ENCODE measurements at regions not wholly inside any gene's neighbourhood (a gene's known extent, or its start where the extent isn't known, plus 50 kb on each side); places are given as distances from the start of the nearest gene placed in this dataset.

GRCh38 chr1:38217316-38217715, 170.7 kb upstream of the POU3F1 start:
- no peaks in the 10 kb centered on the region for H3K9me3 ChIP-seq (ENCODE audit: low read length)
- no TSS peak for BruUV-seq (replicated peaks)
- H3K27ac ChIP-seq (ENCODE audit: low read depth, low read length, poor library complexity, severe bottlenecking) = no peak overlapping the region
- CTCF ChIA-PET (ENCODE audit: unreplicated experiment) = no interaction called here
- no peaks in the 10 kb centered on the region for H4K20me1 ChIP-seq (ENCODE audit: insufficient read depth, low read length)
- no peak overlapping the region for H3K4me3 ChIP-seq (ENCODE audit: low read depth, low read length, poor library complexity, severe bottlenecking)
- TF ChIP-seq CTCF (conservative IDR thresholded peaks at IDR 0.05; ENCODE audit: low read length) (no peak), EZH2phosphoT487 (IDR thresholded peaks at IDR 0.05; ENCODE audit: borderline replicate concordance, low read depth, low read length) (no peak)
- DNase-seq (ENCODE audit: low spot score) = no peak
- no peak overlapping the region for H2AFZ ChIP-seq (ENCODE audit: low read length)
- intact Hi-C loops (cut with micrococcal nuclease; ENCODE audit: unreplicated experiment) = no loop called here
- POLR2A ChIA-PET = interaction anchor here (0.6 kb wide), 1 partner anchor 672 kb away, joined by 3 read pairs; no protein-coding TSS in a partner anchor
- no peaks in the 10 kb centered on the region for H3K9me2 ChIP-seq (ENCODE audit: insufficient read depth, low read length)
- H3K4me1 ChIP-seq (ENCODE audit: insufficient read depth, low read length, poor library complexity, severe bottlenecking) = no peaks in the 10 kb centered on the region
- no peaks in the 10 kb centered on the region for H3K79me2 ChIP-seq (ENCODE audit: insufficient read depth, low read depth, low read length)
- H3K36me3 ChIP-seq (ENCODE audit: insufficient read depth, low read length) = no peaks in the 10 kb centered on the region
- no peak overlapping the region for H3K4me2 ChIP-seq (ENCODE audit: low read length)

GRCh38 chr1:38213646-38214434, 167.2 kb upstream of the POU3F1 start:
- H3K4me2 ChIP-seq (ENCODE audit: low read length) = no peak overlapping the region
- H3K79me2 ChIP-seq (ENCODE audit: insufficient read depth, low read depth, low read length) = no peaks in the 10 kb centered on the region
- H3K4me1 ChIP-seq (ENCODE audit: insufficient read depth, low read length, poor library complexity, severe bottlenecking) = no peaks in the 10 kb centered on the region
- CTCF ChIA-PET (ENCODE audit: unreplicated experiment) = interaction anchor here (0.6 kb wide), 1 partner anchor 342 kb away, joined by 3 read pairs; no protein-coding TSS in a partner anchor
- no peak overlapping the region for H2AFZ ChIP-seq (ENCODE audit: low read length)
- no peaks in the 10 kb centered on the region for H3K9me2 ChIP-seq (ENCODE audit: insufficient read depth, low read length)
- no peaks in the 10 kb centered on the region for H3K36me3 ChIP-seq (ENCODE audit: insufficient read depth, low read length)
- no TSS peak for BruUV-seq (replicated peaks)
- no peaks in the 10 kb centered on the region for H3K9me3 ChIP-seq (ENCODE audit: low read length)
- no peak for TF ChIP-seq EZH2phosphoT487 (IDR thresholded peaks at IDR 0.05; ENCODE audit: borderline replicate concordance, low read depth, low read length)
- TF ChIP-seq CTCF (conservative IDR thresholded peaks at IDR 0.05; ENCODE audit: low read length) = no peak
- H3K27ac ChIP-seq (ENCODE audit: low read depth, low read length, poor library complexity, severe bottlenecking) = no peak overlapping the region
- POLR2A ChIA-PET = no interaction called here
- no peaks in the 10 kb centered on the region for H4K20me1 ChIP-seq (ENCODE audit: insufficient read depth, low read length)
- intact Hi-C loops (cut with micrococcal nuclease; ENCODE audit: unreplicated experiment) = no loop called here
- no peak for DNase-seq (ENCODE audit: low spot score)
- H3K4me3 ChIP-seq (ENCODE audit: low read depth, low read length, poor library complexity, severe bottlenecking) = no peak overlapping the region

- DNase-seq (ENCODE audit: low spot score) = no peak
- Histone ChIP-seq H3K9me2 (ENCODE audit: insufficient read depth, low read length) (no peaks in the 10 kb centered on the region), H3K36me3 (ENCODE audit: insufficient read depth, low read length) (no peaks in the 10 kb centered on the region), H3K4me3 (ENCODE audit: low read depth, low read length, poor library complexity, severe bottlenecking) (no peak overlapping the region), H3K4me2 (ENCODE audit: low read length) (no peak overlapping the region), H3K79me2 (ENCODE audit: insufficient read depth, low read depth, low read length) (no peaks in the 10 kb centered on the region), H4K20me1 (ENCODE audit: insufficient read depth, low read length) (no peaks in the 10 kb centered on the region), H3K4me1 (ENCODE audit: insufficient read depth, low read length, poor library complexity, severe bottlenecking) (no peaks in the 10 kb centered on the region), H3K27ac (ENCODE audit: low read depth, low read length, poor library complexity, severe bottlenecking) (no peak overlapping the region), H3K9me3 (ENCODE audit: low read length) (no peaks in the 10 kb centered on the region), H2AFZ (ENCODE audit: low read length) (no peak overlapping the region)
- intact Hi-C loops (cut with micrococcal nuclease; ENCODE audit: unreplicated experiment) = no loop called here
- TF ChIP-seq CTCF (conservative IDR thresholded peaks at IDR 0.05; ENCODE audit: low read length) = no peak
- TF ChIP-seq EZH2phosphoT487 (IDR thresholded peaks at IDR 0.05; ENCODE audit: borderline replicate concordance, low read depth, low read length) = no peak
- no TSS peak for BruUV-seq (replicated peaks)
- ChIA-PET POLR2A (no interaction called here), CTCF (ENCODE audit: unreplicated experiment) (no interaction called here)
These were observed 164.2 kb upstream of the POU3F1 start for GRCh38 chr1:38210895-38211177.
